ENCODE measurements at regions not wholly inside any gene's neighbourhood (a gene's known extent, or its start where the extent isn't known, plus 50 kb on each side); places are given as distances from the start of the nearest gene placed in this dataset.

DNA sequence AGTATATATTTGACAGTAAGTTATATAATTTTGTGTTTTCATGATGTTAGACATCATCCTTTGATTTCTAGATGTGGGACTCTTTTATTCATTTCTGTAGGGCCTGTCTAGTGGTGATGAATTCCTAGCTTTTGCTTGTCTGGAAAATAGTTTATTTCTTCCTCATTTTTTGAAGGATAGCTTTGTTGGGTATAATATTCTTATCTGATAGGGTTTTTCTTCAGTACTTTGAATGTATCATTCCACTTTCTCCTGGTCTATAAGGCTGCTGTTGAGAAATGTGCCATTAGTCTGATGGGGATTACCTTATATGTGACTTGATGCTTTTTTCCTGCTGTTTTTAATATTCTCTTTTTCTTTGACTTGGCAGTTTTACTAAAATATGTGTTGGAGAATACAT, 1104.5 kb downstream of the FAT4 start:
- ATAC-seq: no peak
- no peak for TF ChIP-seq RARB (CRISPR knock-in tag; IDR thresholded peaks at IDR 0.05)
- no peak for TF ChIP-seq CSDC2 (CRISPR knock-in tag; IDR thresholded peaks at IDR 0.05)
- TF ChIP-seq PPARA (CRISPR knock-in tag; IDR thresholded peaks at IDR 0.05; ENCODE audit: borderline replicate concordance): no peak
- TF ChIP-seq ZFP3 (CRISPR knock-in tag; IDR thresholded peaks at IDR 0.05): no peak
- TF ChIP-seq ZFP30 (CRISPR knock-in tag; IDR thresholded peaks at IDR 0.05): no peak
- no peak for TF ChIP-seq GLIS3 (CRISPR knock-in tag; IDR thresholded peaks at IDR 0.05)
- TF ChIP-seq, protein P1, sequence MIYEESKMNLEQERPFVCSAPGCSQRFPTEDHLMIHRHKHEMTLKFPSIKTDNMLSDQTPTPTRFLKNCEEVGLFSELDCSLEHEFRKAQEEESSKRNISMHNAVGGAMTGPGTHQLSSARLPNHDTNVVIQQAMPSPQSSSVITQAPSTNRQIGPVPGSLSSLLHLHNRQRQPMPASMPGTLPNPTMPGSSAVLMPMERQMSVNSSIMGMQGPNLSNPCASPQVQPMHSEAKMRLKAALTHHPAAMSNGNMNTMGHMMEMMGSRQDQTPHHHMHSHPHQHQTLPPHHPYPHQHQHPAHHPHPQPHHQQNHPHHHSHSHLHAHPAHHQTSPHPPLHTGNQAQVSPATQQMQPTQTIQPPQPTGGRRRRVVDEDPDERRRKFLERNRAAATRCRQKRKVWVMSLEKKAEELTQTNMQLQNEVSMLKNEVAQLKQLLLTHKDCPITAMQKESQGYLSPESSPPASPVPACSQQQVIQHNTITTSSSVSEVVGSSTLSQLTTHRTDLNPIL (CRISPR knock-in tag; IDR thresholded peaks at IDR 0.05; ENCODE audit: low read depth): no peak
- TF ChIP-seq, protein P2, sequence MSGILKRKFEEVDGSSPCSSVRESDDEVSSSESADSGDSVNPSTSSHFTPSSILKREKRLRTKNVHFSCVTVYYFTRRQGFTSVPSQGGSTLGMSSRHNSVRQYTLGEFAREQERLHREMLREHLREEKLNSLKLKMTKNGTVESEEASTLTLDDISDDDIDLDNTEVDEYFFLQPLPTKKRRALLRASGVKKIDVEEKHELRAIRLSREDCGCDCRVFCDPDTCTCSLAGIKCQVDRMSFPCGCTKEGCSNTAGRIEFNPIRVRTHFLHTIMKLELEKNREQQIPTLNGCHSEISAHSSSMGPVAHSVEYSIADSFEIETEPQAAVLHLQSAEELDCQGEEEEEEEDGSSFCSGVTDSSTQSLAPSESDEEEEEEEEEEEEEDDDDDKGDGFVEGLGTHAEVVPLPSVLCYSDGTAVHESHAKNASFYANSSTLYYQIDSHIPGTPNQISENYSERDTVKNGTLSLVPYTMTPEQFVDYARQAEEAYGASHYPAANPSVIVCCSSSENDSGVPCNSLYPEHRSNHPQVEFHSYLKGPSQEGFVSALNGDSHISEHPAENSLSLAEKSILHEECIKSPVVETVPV (CRISPR knock-in tag; IDR thresholded peaks at IDR 0.05): no peak
- TF ChIP-seq ARNTL (CRISPR knock-in tag; IDR thresholded peaks at IDR 0.05; ENCODE audit: borderline replicate concordance, low read depth): no peak
- no peak for TF ChIP-seq SNAI2 (CRISPR knock-in tag; IDR thresholded peaks at IDR 0.05)

DNA sequence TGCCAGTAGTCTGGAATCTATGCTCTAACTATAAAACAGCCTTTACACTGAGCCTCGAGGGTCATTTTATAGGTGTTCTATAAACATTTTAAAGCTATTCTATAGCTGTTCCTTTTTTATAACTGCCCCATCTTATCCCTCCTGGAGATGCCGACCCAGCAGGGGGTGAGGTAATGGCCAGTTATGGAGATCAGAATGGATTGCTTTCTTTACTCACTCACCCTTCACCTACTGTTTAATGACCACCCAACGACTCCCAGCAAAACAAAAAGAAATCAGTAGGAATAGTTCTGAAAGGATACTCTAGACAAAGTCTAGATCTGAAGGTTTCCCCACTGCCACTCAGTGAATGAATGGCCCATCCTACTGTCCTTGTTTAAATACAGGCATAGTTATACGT, 1113.1 kb downstream of the FAT4 start:
- TF ChIP-seq ZNF70 (CRISPR knock-in tag; IDR thresholded peaks at IDR 0.05) (no peak), ZNF8 (CRISPR knock-in tag; IDR thresholded peaks at IDR 0.05) (no peak), CSDC2 (CRISPR knock-in tag; IDR thresholded peaks at IDR 0.05) (no peak), PPARA (CRISPR knock-in tag; IDR thresholded peaks at IDR 0.05; ENCODE audit: borderline replicate concordance) (no peak), TOX (CRISPR knock-in tag; IDR thresholded peaks at IDR 0.05; ENCODE audit: borderline replicate concordance) (no peak), ZNF565 (CRISPR knock-in tag; conservative IDR thresholded peaks at IDR 0.05; ENCODE audit: low read depth) (no peak)
- TF ChIP-seq, protein P3, sequence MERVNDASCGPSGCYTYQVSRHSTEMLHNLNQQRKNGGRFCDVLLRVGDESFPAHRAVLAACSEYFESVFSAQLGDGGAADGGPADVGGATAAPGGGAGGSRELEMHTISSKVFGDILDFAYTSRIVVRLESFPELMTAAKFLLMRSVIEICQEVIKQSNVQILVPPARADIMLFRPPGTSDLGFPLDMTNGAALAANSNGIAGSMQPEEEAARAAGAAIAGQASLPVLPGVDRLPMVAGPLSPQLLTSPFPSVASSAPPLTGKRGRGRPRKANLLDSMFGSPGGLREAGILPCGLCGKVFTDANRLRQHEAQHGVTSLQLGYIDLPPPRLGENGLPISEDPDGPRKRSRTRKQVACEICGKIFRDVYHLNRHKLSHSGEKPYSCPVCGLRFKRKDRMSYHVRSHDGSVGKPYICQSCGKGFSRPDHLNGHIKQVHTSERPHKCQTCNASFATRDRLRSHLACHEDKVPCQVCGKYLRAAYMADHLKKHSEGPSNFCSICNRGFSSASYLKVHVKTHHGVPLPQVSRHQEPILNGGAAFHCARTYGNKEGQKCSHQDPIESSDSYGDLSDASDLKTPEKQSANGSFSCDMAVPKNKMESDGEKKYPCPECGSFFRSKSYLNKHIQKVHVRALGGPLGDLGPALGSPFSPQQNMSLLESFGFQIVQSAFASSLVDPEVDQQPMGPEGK (CRISPR knock-in tag; IDR thresholded peaks at IDR 0.05; ENCODE audit: borderline replicate concordance): no peak
- ATAC-seq: no peak

DNA sequence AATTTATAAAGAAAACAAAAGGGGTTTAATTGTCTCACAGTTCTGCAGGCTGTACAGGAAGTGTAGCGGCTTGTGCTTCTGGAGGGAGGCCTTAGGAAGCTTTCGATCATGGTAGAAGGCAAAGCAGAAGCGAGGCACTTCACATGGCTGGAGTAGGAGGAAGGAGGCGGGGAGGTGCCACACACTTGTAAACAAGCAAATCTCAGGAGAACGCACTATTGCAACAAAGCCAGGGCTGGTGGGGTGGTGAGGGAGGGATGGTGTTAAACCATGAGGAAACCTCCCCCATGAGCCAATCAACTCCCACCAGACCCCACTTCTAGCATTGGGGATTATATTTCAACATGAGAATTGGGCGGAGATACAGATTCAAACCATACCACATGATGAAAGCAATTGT, 1116.3 kb downstream of the FAT4 start:
- TF ChIP-seq SNAI2 (CRISPR knock-in tag; IDR thresholded peaks at IDR 0.05) (no peak), GLIS3 (CRISPR knock-in tag; IDR thresholded peaks at IDR 0.05) (no peak), ARNTL (CRISPR knock-in tag; IDR thresholded peaks at IDR 0.05; ENCODE audit: borderline replicate concordance, low read depth) (no peak), RARB (CRISPR knock-in tag; IDR thresholded peaks at IDR 0.05) (no peak), CSDC2 (CRISPR knock-in tag; IDR thresholded peaks at IDR 0.05) (no peak), BACH2 (CRISPR knock-in tag; IDR thresholded peaks at IDR 0.05; ENCODE audit: borderline replicate concordance) (no peak)
- TF ChIP-seq, protein P1 (CRISPR knock-in tag; IDR thresholded peaks at IDR 0.05; ENCODE audit: low read depth): no peak
- TF ChIP-seq, protein P4, sequence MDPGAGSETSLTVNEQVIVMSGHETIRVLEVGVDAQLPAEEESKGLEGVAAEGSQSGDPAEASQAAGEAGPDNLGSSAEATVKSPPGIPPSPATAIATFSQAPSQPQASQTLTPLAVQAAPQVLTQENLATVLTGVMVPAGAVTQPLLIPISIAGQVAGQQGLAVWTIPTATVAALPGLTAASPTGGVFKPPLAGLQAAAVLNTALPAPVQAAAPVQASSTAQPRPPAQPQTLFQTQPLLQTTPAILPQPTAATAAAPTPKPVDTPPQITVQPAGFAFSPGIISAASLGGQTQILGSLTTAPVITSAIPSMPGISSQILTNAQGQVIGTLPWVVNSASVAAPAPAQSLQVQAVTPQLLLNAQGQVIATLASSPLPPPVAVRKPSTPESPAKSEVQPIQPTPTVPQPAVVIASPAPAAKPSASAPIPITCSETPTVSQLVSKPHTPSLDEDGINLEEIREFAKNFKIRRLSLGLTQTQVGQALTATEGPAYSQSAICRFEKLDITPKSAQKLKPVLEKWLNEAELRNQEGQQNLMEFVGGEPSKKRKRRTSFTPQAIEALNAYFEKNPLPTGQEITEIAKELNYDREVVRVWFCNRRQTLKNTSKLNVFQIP (CRISPR knock-in tag; IDR thresholded peaks at IDR 0.05; ENCODE audit: borderline replicate concordance, low read depth): no peak
- TF ChIP-seq, protein P3 (CRISPR knock-in tag; IDR thresholded peaks at IDR 0.05; ENCODE audit: borderline replicate concordance): no peak

DNA sequence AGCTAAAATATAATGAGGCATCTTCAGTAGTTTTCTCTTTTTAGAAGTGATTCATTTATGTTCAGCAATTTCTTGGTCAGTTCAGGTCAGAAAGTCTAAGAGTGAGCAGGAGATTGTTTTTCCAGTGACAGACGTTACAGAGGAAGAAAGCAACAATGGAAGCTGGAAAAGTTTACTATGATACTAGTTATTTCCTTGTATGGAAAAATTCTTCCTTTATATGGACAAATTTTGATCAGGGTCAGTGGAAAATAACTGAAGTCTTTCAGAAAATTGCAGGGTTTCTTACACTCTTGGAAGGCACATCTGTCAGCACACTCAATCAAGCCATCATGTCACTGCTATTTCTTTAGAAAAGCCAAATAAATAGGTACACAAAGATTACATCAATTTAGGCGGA, 1120.7 kb downstream of the FAT4 start:
- no peak for ATAC-seq
- TF ChIP-seq CSDC2 (CRISPR knock-in tag; IDR thresholded peaks at IDR 0.05): no peak
- no peak for TF ChIP-seq ZFP3 (CRISPR knock-in tag; IDR thresholded peaks at IDR 0.05)
- no peak for TF ChIP-seq ZC3H10 (CRISPR knock-in tag; IDR thresholded peaks at IDR 0.05)
- TF ChIP-seq, protein P3 (CRISPR knock-in tag; IDR thresholded peaks at IDR 0.05; ENCODE audit: borderline replicate concordance): no peak
- TF ChIP-seq ISL1 (CRISPR knock-in tag; IDR thresholded peaks at IDR 0.05): no peak
- TF ChIP-seq RARB (CRISPR knock-in tag; IDR thresholded peaks at IDR 0.05): no peak
- no peak for TF ChIP-seq SNAI2 (CRISPR knock-in tag; IDR thresholded peaks at IDR 0.05)
- no peak for TF ChIP-seq ZFP30 (CRISPR knock-in tag; IDR thresholded peaks at IDR 0.05)
- TF ChIP-seq BACH2 (CRISPR knock-in tag; IDR thresholded peaks at IDR 0.05; ENCODE audit: borderline replicate concordance): no peak
- no peak for TF ChIP-seq ZNF565 (CRISPR knock-in tag; conservative IDR thresholded peaks at IDR 0.05; ENCODE audit: low read depth)
- TF ChIP-seq, protein P2 (CRISPR knock-in tag; IDR thresholded peaks at IDR 0.05): no peak
- TF ChIP-seq OSR1 (CRISPR knock-in tag; IDR thresholded peaks at IDR 0.05): no peak
- no peak for TF ChIP-seq ARNTL (CRISPR knock-in tag; IDR thresholded peaks at IDR 0.05; ENCODE audit: borderline replicate concordance, low read depth)

More for the DNA sequence above, 1116.3 kb downstream of the FAT4 start:
- no peak for ATAC-seq
